HG03457 (cell line): ENCODE measurements at regions not wholly inside any gene's neighbourhood (a gene's known extent, or its start where the extent isn't known, plus 50 kb on each side); places are given as distances from the start of the nearest gene placed in this dataset.
"Not testable (repeated sequence)": the region's sequence is repeated elsewhere in the genome, so short reads cannot be mapped to it uniquely, and the experiment has no call there.

Experiments
- ATAC-seq: cut with Tn5 transposase; IDR thresholded peaks from one replicate; pipeline ENCODE4 v1.9.1; 2021; ENCODE audit warnings: moderate number of reproducible peaks; ENCODE audit not compliant: unreplicated experiment

DNA sequence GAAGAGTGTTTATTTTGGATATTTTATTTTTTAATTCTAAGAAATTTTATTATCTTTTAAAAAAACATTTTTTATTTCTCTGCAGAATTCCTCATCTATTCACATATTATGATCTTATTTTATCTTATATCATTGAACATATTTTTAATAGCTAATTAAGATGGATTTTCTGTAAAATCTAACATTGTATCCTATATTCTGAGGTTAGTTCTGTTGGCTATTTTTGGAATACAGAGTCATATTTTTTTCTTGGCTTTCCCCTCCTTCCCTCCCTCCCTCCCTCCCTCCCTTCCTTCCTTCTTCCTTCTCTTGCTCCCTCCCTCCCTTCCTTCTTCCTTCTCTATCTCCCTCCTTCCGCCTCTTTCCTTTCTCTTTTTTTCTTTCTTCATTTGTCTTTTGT lies 2326.6 kb upstream of the RAG2 start:
- ATAC-seq: no peak

DNA sequence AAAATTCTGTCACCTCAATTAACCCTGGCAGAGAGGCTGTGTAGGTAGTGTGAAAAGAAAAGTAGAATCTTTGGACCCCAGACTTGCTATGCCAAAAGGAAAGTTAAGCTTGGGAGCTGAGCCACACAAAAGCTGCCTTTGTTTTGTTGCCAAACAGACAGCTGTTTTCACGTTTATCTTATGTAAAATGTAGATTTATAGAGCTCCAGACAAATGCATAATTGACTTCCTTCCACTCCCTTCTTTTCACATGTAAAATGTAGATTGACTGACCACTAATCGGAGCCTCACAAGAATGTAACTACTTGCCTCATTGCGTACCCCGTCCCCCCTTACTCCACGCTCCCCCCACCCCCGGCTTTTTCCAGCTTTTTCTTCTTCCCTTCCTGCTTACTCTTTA lies 2302.2 kb upstream of the RAG2 start:
- no peak for ATAC-seq

DNA sequence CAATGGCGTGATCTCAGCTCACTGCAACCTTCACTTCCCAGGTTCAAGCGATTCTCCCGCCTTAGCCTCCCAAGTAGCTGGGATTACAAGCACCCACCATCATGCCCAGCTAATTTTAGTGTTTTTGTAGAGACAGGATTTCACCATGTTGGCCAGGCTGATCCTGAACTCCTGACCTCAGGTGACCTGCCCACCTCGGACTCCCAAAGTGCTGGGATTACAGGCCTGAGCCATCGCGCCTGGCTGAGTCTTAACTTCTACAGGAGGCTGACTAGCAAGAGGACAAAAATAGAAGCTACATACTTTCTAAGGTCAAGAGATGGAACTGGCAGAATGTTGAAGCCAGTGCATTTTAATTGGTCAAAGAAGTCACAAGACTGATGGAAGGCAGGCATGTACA lies 2296.2 kb upstream of the RAG2 start:
- not testable (repeated sequence) for ATAC-seq

DNA sequence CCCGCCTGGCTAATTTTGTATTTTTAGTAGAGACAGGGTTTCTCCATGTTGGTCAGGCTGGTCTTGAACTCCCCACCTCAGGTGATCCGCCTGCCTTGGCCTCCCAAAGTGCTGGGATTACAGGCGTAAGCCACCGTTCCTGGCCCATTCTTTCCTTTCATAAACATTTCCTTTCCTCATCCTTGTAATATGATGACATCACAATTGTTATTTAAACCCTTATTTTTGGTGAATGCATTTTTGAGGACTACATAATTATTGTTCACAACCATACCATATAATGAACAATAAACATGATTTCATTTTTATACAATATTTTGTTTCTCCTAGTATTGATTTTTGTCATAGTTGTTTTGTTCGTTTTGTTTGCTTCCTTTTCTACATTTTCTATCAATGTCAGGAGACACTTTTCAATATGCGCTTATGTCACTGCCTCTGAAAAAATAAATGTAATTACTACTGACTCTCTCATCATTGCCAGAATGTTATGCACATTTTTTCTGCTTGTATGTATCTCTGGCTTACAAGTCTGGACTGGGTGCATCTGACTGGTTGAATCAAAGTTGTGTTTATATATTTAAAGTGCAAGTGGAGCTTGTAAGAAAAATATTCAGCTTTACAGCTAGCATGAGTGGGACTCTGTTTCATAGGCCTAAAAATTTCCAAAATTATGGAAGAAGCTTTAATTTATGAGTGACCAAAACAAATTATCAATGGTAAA lies 2286.3 kb upstream of the RAG2 start:
- no peak for ATAC-seq

DNA sequence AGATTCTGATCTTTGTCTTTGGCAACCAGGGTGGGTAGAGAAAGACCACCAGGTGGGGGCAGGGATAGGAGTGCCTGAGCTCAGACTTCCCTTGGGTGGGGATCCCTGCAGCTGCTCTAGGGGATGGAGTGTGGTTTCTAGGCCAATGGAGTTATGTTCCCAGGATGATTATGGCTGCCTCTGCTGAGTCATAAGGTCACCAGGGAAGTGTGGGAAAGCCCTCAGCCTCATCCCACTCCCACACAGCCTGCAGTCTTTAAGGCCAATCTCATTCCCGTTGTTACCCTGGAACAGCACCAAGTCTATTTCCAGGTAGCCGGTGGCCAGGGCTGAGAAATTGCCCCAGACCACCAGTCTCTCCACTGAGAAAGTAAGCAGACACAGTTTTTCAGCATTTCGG lies 2269.3 kb upstream of the RAG2 start:
- ATAC-seq: no peak

DNA sequence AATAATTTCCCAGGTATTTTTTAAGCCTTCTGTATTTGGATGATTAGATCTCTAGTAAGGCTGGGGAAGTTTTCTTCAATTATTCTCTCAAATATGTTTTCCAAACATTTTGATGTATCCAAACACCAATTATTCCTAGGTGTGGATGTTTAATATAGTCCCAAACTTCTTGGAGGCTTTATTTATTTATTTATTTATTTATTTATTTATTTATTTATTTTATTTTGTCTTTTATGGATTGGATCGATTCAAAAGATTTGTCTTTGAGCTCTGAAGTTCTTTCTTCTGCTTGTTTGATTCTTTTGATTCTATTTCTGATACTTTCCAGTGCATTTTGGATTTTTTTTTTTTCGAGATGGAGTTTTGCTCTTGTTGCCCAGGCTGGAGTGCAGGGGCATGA lies 2267.9 kb upstream of the RAG2 start:
- no peak for ATAC-seq

DNA sequence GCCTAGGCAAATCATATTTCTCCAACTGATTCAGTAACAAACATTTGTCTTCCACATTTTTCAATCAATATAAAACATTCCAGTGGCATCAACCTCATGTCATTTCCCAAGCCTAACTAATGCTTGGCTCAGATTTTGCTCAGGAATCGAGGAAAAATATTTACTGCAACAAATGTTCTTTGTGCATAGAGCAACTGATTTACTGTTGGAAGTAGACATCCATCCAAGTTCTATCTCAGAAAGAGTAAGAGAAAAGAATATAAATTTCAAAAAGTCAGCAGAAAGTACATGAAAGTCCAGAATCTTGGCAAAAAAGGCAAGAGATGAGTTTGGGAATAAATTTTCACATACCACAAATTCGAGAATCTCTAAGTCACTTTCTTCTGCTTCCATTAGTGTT lies 2245.0 kb upstream of the RAG2 start:
- no peak for ATAC-seq

DNA sequence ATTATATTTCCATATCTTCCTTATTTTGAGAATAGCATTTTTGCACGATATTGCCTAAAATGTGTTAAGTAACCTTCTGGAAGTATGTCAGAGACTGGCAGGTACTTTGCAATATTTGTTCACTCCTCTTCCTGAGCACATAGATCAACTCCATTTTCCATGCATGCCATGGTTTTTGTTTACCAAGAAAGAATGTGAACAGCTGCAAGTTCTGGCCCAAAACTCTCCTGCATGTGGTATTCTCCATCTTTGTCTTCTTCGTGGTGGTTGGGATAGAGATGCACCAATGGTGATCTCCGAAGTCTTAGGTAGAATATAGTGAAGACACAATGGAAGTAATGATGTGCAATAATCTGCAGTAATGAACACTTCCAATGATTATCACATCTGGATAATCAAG lies 2241.0 kb upstream of the RAG2 start:
- ATAC-seq: no peak

DNA sequence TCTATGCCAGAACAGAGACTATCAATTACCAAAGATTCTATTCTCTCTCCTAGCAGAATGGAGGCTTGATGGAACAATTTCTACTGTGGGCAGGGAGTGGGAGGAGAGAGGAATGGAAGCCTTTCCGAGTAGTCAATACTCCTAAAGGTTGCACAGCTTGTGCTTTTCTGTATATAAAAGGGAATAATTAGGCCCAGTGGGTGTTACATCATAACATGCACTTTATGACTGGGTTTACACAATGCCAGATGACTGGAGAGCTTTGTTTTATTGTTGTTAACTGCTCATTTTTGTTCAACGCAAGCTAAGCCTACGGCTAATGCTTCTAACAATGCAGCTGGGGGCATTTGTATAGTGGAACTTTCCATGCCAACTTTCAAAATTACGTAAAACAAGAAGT lies 2237.9 kb upstream of the RAG2 start:
- no peak for ATAC-seq

DNA sequence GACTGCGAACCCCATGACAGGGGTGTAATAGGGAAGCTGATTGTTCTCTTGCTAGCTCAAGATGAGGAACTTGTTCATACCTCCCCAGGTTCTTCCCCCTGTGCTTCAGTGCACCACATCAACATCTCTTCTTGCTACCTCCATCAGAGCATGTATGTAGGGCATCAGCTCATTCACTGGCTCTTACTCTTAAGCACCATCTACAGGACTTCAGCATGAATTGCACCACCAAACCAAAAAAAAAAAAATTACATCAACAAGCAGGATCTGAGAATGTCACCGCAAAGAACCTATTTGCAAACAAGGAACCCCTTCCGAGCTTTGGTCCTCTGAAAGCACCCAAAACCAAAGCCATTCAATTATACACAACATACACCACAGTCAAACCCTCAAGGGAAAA lies 2226.5 kb upstream of the RAG2 start:
- ATAC-seq: no peak

DNA sequence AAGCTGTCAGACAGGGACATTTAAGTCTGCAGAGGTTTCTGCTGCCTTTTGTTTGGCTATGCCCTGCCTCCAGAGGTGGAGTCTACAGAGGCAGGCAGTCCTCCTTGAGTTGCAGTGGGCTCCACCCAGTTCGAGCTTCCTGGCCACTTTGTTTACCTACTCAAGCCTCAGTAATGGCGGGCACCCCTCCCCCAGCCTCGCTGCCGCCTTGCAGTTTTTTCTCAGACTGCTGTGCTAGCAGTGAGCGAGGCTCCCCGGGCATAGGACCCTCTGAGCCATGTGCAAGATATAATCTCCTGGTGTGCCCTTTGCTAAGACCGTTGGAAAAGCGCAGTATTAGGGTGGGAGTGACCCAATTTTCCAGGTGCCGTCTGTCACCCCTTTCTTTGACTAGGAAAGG lies 2223.8 kb upstream of the RAG2 start:
- not testable (repeated sequence) for ATAC-seq

DNA sequence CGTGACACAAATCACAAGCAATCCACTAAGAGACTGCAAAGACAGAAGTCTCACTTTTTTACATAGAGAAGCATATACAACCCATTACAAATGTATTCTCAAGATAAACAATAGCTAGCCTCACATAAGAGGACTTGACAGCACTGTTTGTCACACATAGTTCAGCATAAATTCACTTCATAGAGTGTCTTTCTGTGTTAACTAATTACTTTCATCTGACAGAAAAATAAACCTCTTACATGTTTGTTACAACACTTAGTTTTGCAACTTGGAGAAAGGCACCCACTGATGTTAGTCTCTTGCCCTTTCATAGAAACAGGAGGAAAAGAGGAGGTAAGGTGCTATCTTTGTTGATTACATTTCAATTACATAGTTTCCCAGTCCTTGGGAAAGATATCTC lies 2221.9 kb upstream of the RAG2 start:
- no peak for ATAC-seq

DNA sequence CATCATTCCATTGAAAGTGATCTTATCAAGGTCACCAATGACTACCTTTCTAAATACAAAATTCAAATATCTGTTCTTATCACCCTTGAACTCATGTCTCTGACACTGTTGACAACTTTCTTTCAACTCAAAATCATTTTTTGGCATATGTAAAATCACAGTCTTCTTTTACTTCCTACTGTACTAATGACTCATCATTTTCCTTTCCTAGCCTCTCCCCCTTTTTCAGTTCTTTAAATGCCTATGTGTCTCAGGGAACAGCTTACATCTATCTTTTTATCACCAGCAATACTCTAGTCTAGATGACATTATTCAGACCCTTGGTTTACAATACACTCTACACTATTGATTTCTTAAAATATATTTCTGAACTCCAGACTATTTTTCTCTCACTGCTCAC lies 2220.7 kb upstream of the RAG2 start:
- ATAC-seq: no peak

DNA sequence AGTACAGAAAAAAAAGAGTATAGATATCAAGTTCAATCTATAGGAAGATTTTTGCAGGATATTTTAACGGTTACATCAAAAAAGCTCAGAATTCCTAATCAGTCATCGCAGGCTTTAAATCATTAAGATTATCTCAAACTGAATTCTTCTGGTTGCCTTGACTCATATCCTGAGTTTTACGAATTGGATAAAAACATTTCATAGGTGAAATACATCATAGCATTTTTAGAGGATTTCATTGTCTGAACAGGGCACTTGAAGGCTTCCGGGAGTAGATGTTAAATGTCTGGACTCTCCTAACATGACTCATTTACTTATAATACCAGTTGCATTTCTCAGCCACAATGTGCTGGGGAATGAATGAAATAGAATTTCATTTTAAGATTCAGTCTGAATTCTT lies 2216.6 kb upstream of the RAG2 start:
- no peak for ATAC-seq

DNA sequence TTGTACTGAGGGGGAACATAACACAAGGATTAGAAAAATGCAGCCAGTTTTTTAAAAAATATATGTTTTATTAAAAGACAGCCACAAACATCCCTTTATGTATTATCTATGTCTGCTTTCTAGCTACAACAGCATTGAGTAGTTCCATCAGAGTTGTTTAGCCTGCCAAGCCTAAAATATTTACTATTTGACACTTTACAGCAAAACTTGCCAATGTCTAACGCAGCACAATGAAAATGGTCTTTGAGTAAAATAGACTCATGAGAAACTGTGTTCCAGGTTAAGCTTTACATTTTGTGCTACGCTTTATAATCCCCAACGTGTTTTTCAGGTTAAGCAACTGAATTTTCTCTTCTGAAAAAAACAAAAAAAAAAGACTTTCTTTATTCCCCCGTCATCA lies 2211.5 kb upstream of the RAG2 start:
- ATAC-seq: no peak

DNA sequence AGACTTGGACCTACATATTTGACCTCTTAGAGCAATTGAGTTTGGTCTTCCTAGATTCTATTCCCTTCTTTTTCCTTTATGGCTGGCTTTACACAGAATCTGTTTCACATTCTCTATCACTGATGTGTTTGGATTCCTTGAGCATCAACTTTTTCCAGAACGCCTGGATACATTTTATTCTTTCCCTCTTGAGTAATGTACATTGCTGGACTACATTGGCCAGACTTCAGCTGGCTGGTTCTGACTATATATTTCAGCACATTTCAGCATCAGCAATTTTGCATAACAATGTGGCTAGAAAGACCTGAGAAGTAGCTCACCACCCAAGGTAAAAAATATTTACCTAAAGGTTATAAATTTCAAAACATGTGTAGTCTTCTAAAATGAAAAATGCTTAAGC lies 2198.2 kb upstream of the RAG2 start:
- no peak for ATAC-seq

DNA sequence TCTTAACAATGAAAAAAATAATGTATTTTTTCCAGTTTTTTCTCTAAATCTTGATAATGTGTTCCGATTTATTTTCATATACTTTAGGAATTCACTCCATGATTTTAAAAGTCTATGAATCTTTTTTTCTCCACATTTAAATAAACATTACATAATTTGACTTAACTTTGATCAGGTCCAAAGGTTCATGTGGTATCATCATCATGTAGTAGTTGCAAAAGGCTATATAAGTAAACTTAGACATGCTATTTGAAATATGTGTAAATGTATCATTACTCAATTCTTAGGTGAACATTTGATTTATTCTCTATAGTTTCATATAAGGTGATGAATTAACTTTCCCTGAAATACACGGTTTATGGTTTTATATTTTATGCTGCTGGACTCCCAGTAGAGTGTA lies 2197.0 kb upstream of the RAG2 start:
- no peak for ATAC-seq

DNA sequence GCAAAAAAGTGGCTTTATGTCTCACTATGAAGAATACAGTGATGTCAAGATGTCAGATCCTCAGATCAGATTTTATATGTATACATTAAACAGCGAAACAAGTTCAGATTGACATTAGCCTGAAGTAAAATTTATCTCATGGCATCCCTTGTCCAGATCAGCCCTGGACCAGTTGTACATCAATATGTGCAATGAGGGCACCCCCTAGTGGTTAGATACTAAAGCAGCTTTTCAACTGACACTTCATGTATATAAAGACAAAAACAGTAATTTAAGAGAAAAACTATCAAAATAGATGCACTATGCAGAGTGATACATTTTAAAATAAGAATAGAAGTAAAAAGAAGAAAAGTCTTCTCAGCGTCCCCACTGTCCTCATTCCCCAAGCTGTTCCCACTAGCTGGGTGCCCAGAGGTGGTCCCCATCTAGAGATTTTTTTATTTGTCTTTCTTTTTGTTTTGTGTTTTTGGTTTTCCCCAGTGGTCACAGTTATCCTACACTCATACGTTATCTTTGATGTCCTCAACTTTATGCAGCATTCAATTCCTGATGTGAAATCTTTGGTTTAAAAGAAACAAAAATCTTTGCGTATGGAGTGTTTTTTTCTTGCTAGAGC lies 2193.4 kb upstream of the RAG2 start:
- ATAC-seq: peak; percentile 87

DNA sequence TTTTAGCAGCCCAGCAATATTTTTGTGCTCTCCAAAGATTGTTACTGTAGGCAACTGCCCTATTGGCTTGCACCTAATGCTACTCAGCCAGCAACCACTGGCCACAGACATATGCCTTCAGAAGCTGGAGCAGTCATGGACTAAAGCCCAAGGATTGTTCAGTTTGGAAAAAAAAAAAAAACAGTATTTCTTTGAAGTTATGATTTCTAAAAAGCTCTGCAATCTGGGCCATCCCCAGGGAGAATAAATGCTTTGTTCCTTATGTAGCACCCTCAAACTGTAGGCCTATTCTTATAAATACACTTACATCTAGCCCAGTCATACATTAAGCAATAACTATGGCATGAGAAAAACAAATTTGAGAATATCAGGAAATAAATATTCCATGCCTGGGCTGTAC lies 2190.5 kb upstream of the RAG2 start:
- ATAC-seq: no peak

DNA sequence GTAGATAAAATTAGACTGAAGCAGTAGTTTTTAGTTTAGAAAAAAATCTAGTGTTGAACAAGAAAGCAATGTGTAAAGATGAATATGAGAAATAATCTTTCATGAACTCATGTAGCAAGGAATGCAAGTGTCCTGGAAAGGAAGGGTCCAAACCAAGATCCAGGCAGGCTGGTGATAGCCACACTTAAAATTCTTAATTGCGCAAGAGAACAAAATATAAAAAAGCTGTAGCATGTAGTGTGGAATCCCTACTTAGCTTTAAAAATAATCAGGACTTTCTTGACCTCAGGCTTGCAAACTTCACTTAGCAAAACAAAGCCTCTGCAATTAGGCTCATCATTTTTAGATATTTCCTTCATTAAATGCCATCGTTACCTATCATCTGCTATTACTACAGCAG lies 2186.1 kb upstream of the RAG2 start:
- ATAC-seq: no peak

DNA sequence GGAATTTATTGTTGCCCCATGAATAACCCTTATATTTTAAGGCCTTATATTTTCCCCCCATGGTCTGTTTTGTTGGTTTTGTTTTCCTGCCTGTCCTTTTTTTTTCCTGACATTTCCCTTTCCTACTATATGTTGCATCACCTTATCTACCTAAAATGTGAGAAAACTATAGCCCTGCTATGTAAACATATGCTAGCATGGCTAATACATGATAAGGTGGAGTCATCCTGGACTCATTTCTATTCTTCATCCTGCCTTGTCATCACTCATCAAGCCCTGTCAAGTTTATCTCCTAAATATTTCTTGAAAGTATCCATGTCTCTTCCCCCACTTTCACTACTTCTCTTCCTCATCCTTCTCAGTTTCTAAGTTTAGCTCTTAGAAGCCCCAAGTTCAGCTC lies 2168.8 kb upstream of the RAG2 start:
- no peak for ATAC-seq

DNA sequence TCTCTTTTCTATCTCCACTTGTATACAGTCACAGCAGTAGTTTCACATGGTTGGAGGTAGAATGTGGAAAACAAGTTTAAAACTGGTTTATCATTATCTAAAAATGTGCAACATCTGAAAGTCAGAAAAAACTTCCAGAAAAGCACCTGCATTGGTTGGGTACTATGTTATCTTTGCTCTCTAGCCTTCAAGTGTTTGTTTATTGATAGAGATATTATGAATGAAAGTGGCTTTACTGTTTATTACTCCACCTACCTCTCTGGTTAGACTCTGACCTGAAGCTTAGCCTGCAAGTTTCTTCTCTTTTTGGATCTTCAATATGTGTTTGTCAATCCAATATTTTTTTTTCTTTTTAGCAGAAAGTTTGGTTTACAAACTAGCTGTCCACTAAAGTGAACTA lies 2161.4 kb upstream of the RAG2 start:
- no peak for ATAC-seq

DNA sequence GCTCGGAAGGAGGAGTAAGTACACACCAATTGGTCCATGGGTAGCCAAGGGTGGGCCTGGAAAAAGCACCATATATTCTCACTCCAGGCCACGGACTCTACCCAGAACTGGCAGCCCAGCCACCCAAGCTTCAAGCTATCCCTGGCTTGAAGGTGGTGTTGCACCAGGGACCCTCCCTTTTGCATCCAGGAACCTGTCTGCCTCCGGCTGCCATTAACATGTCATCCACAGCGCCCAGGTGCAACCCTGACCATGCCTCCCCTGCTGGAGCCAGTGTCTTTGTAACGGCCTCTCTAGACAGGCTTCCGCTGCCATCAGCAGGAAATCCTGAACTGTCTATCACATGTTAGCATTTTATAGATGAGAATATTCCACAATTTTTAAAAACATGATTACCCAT lies 2158.5 kb upstream of the RAG2 start:
- ATAC-seq: no peak
